ENCODE measurements at regions not wholly inside any gene's neighbourhood (a gene's known extent, or its start where the extent isn't known, plus 50 kb on each side); places are given as distances from the start of the nearest gene placed in this dataset.

- CTCF ChIA-PET = no interaction called here
- no TSS peak for BruUV-seq (replicated peaks)
Observed at GRCh38 chr1:56438901-56439551, 140.3 kb downstream of the PLPP3 start.

GRCh38 chr1:56437959-56438358, 141.4 kb downstream of the PLPP3 start:
- no peaks in the 10 kb centered on the region for H3K27me3 ChIP-seq (ENCODE audit: insufficient read depth, low read depth)
- DNase-seq = no peak
- ChIA-PET CTCF (no interaction called here), POLR2A (ENCODE audit: unreplicated experiment) (no interaction called here)
- H3K4me2 ChIP-seq = no peak overlapping the region
- H3K36me3 ChIP-seq (ENCODE audit: low read depth) = no peaks in the 10 kb centered on the region
- H3F3A ChIP-seq (ENCODE audit: insufficient read depth, low read depth) = no peaks in the 10 kb centered on the region
- H4K20me1 ChIP-seq (ENCODE audit: insufficient read depth) = no peaks in the 10 kb centered on the region
- no peak overlapping the region for H3K27ac ChIP-seq
- no peak overlapping the region for H2AFZ ChIP-seq
- intact Hi-C loops (cut with micrococcal nuclease; ENCODE audit: unreplicated experiment) = no loop called here
- TF ChIP-seq CTCF (conservative IDR thresholded peaks at IDR 0.05) = no peak
- no peak for TF ChIP-seq EZH2 (IDR thresholded peaks at IDR 0.05; ENCODE audit: low read depth)
- no peak overlapping the region for H3K4me3 ChIP-seq
- no peaks in the 10 kb centered on the region for H3K4me1 ChIP-seq (replicated peaks; ENCODE audit: insufficient read depth)
- H3K9me3 ChIP-seq (ENCODE audit: insufficient read depth, low read depth) = no peaks in the 10 kb centered on the region
- BruUV-seq (replicated peaks) = no TSS peak
- no peaks in the 10 kb centered on the region for H3K9me2 ChIP-seq (ENCODE audit: insufficient read depth)
- no peaks in the 10 kb centered on the region for H3K79me2 ChIP-seq (ENCODE audit: low read depth)

More at GRCh38 chr1:56438901-56439551, 140.3 kb downstream of the PLPP3 start:
- intact Hi-C loops (cut with micrococcal nuclease; ENCODE audit: unreplicated experiment) = no loop called here
- TF ChIP-seq CTCF (conservative IDR thresholded peaks at IDR 0.05) (no peak), EZH2 (IDR thresholded peaks at IDR 0.05; ENCODE audit: low read depth) (no peak)
- POLR2A ChIA-PET (ENCODE audit: unreplicated experiment) = no interaction called here
- Histone ChIP-seq H3K9me3 (ENCODE audit: insufficient read depth, low read depth) (no peaks in the 10 kb centered on the region), H3K9me2 (ENCODE audit: insufficient read depth) (no peaks in the 10 kb centered on the region), H3K27ac (no peak overlapping the region), H3K4me3 (no peak overlapping the region), H4K20me1 (ENCODE audit: insufficient read depth) (no peaks in the 10 kb centered on the region), H3K4me1 (replicated peaks; ENCODE audit: insufficient read depth) (no peaks in the 10 kb centered on the region), H3K36me3 (ENCODE audit: low read depth) (no peaks in the 10 kb centered on the region), H3F3A (ENCODE audit: insufficient read depth, low read depth) (no peaks in the 10 kb centered on the region), H3K27me3 (ENCODE audit: insufficient read depth, low read depth) (no peaks in the 10 kb centered on the region), H2AFZ (no peak overlapping the region), H3K4me2 (no peak overlapping the region), H3K79me2 (ENCODE audit: low read depth) (no peaks in the 10 kb centered on the region)
- DNase-seq = no peak

- no peak for DNase-seq
- no peaks in the 10 kb centered on the region for H3K36me3 ChIP-seq (ENCODE audit: low read depth)
- H3F3A ChIP-seq (ENCODE audit: insufficient read depth, low read depth) = no peaks in the 10 kb centered on the region
- intact Hi-C loops (cut with micrococcal nuclease; ENCODE audit: unreplicated experiment) = no loop called here
- H3K27ac ChIP-seq = no peak overlapping the region
- no peaks in the 10 kb centered on the region for H3K27me3 ChIP-seq (ENCODE audit: insufficient read depth, low read depth)
- no peaks in the 10 kb centered on the region for H3K79me2 ChIP-seq (ENCODE audit: low read depth)
- H4K20me1 ChIP-seq (ENCODE audit: insufficient read depth) = no peaks in the 10 kb centered on the region
- ChIA-PET CTCF (no interaction called here), POLR2A (ENCODE audit: unreplicated experiment) (no interaction called here)
- BruUV-seq (replicated peaks) = no TSS peak
- no peak overlapping the region for H3K4me2 ChIP-seq
- no peak overlapping the region for H2AFZ ChIP-seq
- H3K9me3 ChIP-seq (ENCODE audit: insufficient read depth, low read depth) = no peaks in the 10 kb centered on the region
- no peak overlapping the region for H3K4me3 ChIP-seq
- H3K4me1 ChIP-seq (replicated peaks; ENCODE audit: insufficient read depth) = peaks cover 9% of the 10 kb centered on the region; the same call in 1 of the 2 replicates
- no peaks in the 10 kb centered on the region for H3K9me2 ChIP-seq (ENCODE audit: insufficient read depth)
- TF ChIP-seq CTCF (conservative IDR thresholded peaks at IDR 0.05) = no peak
- no peak for TF ChIP-seq EZH2 (IDR thresholded peaks at IDR 0.05; ENCODE audit: low read depth)
Observed at GRCh38 chr1:56436912-56437417, 142.4 kb downstream of the PLPP3 start.
